ENCODE measurements at regions not wholly inside any gene's neighbourhood (a gene's known extent, or its start where the extent isn't known, plus 50 kb on each side); places are given as distances from the start of the nearest gene placed in this dataset.

DNA sequence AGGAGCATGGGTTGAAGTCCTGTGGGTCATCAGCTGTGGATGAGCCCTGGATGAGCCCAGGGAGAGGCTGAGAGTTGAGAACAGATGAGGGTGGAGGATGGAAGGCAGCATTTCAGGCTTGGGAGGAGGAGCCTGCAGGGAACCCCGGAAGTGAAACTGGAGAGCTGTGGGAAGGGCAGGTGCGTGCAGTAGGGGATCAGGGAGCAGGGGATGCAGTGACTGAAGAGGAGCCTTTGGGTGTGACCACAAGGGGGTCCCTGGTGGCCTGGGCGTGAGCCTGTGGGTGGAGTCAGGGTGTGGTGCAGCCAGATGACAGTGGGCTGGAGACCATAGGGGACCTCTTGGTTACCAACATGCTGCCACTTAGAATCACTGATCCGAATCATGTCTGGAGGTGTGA, 115.5 kb downstream of the PAPOLA start:
- no peak for DNase-seq

DNA sequence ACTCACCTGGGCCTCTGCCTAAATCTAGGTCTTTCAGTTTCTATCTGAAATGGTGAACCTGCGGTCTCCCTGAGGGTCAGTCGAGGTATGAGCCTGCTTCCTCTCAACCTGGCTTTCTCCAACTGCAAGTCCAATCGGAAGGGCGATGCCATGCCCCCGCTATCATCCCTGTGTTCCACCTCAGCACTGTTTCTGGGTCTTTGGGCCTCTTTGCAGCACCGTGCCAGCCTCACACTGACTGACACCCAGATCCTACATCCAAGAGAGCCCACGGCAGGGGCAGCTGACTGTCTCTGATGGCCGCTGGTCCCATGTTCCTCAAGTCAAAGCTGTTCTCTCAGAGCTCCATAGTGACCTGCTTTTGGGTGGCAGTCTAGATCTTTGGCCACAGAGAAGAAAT, 120.7 kb downstream of the PAPOLA start:
- DNase-seq, result no peak

DNA sequence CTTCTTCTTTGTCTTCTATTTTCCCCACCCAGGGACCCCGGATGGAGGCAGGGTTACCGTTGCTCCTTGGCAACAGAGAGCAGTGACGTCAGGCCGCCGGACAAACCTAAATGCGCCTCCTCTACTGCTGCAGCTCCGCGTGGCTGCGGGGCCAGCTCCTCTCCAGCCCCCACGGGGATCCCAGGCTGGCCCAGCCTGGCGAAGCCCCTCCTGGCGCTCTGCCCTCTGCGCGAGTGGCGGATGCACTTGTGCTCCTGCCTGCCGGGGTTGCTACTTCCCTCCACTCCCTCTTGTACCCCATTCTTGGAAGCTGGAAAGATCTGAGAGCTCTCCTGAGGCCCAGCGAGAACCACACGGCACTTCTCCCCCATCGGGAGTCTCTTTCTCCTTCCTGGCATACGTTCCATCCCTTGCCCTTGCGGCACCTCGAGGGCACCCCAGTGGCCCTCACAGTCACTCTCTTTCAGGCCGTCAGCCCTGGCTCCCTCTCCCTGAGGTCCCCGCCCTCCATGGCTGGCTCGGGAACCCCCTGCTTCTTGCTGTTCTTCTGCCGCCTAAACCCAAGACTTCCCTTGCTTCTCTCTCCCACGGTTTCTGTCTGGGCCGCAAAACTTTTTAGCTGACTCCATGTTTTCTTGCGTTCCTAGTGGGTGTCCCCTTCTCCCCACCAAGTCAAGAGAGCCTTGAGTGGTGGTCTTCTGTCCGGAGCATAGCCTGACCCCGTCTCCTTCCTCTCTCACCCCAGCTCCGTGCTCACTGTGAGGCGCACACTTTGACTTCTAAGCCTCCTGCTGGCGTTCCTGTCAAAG, 121.7 kb downstream of the PAPOLA start:
- DNase-seq, result no peak

DNA sequence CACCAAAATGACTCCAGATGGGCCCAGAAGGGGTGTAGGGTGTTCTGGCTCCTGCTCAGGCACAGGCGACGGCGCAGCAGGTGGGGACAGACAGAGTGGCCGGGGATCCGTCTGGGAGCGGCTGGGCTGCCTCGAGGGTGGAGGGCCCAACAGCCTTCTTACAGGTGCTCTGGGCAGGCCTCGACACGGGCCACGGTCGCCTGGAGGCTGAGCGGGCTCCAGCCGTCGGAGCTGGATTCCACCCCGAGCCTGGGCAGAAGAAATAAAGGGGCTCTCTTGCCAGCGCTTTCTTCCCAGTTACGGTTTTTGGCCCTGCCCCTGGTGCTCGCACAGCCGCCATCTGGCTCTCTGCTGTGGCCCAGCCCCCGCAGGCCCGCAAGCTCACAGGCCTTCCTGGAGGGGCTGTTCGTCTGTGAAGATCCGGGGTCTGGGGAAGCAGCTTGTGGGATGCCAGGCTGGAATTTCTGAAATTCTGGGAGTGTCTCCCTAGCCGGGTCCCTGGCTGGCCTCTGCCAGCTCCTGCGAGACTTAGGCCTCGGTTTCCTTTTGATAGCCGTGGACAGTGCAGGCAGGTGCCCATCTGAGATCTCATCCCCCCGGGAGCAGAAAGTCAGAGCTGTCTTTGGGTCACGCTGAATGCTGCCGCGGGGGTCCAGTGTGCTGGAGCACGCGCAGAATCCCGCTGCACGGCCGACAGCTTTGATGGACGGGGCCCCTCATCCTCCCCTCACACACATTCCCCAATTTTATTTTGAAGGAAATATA, 122.7 kb downstream of the PAPOLA start:
- no peak for DNase-seq

DNA sequence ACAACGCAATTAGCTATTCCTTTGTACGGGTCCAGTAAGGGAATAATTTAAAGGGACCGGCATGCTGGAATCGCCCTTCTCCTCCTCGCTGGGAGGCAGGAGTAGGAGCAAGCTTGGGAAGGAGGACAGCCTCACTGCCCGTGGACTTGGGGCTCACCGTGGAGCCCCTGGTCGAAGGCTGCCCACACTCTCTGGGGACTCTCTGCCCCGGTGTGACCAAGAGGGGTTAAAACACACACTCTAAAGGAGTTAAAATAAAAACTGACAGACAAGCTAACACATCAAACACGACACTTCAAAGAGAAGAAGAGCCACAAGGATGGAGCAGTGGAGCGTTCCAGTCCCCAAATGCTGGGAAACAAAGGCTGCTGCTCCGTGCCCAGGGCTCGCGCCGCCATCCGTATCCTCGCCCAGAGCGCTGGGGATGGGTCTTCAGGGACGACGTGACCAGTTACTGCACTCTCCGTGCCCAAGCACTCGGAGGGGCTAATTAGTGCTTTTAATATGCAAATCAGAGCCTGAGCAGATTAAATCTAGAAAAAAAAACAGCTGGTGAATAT, 123.3 kb downstream of the PAPOLA start:
- no peak for DNase-seq

DNA sequence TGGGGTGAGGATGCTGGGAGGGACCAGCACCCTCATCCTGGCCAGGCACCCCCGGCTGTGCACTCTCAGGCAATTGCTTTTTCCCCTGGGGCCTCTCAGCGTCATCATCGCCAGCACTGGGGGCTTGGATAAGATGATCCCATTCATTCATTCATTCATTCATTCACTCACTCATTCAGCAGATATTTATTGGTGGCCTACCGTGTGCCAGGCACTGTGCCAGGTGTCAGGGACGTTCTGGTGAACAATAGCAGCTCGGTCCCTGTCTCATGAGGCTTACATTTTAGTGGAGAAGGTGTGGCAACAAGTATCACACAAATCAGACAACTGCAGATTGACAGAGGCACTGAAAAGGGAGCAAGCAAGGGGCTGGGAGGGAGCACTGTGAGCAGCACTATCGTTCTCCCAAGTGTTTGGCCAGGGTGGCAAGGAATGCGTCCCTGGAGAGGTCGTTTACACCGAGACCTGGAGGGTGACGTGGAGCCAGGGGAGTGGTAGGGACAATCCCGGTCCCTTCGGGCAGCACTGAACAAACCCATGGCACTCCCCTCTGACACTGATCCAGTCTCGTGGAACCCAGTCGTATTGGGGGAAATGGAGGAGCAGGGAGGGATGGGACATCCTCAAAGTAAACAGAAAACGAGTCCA, 124.1 kb downstream of the PAPOLA start:
- no peak for DNase-seq

DNA sequence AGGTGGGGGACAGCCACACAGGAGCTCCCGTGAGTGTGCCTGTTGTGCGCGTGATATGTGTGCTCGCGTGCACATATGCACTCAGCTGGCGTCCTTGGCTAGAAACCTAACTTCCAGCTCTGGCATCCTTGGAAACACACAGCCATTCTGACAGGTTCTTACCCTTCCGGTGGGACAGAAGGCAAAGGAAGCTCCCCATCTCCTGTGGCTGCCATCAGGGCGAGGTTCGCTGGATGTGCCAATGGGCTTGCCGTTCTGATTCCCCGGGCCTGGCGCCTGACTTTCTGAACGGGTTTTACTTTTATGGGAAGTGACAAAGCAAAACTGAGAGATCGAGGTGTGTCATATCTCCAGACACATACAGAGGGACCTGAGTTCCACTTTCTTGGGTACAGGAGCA, 124.7 kb downstream of the PAPOLA start:
- DNase-seq, result no peak

DNA sequence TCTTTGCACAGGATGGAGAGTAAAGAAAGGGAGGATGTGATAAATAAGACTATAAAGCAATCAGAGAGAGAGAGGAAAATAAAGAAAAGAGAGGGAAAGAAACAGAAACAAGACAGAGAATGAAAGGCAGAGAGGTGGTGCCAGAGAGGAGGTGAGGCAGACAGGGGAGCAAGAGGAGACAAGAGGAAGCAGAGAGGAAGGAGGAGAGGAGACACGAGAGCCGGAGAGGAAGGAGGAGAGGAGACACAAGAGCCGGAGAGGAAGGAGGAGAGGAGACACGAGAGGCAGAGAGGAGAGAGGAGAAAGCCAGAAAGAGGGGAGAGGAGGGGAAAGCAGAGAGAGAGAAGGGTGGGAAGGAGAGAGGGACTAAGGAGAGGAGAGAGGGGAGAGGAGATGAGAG, 125.2 kb downstream of the PAPOLA start:
- no peak for DNase-seq

DNA sequence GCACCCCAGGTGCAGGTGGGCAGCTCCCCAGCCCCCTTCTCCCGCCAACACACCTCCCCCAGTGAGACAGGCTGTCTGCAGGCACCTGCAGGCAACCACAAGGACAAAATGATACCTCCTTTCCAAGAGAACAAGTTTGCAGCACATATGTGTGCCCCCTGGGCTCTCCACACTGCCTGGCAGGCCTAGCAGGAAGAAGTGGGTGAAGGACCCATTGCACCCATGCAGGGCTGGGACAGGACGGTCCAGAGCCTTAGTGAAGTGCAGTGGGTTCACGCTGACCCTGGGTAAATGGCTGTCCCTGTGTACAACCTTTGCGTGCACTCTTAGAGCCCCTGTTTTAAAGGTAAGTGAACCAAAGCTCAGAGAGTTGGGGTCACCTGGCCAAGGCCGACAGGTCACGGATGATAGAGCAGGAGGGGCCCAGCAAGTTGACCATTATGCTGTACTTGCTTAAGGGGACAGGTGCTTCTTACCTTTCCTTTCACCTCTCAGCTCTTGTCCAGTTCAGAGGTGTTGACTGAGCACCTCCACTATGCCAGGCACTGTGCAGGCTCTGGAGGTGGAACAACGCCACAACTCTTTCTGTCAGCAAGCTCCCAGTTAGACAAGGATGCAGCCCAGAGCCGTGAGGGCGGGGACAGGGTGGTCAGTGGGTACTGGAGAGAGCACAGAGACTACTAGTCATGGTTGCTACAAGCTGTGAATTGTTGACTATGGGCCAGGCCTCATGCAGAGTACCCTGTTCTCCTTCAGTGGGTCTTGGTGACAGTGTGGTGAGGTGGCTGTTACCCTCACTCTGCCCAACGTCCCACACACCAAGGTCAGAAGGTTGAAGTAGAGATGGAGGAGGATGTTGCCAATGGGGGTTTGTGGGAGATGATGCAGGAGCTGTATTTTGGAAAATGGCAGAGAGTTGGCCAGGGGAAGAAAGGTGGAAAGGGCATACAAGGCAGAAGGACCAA, 125.9 kb downstream of the PAPOLA start:
- no peak for DNase-seq

DNA sequence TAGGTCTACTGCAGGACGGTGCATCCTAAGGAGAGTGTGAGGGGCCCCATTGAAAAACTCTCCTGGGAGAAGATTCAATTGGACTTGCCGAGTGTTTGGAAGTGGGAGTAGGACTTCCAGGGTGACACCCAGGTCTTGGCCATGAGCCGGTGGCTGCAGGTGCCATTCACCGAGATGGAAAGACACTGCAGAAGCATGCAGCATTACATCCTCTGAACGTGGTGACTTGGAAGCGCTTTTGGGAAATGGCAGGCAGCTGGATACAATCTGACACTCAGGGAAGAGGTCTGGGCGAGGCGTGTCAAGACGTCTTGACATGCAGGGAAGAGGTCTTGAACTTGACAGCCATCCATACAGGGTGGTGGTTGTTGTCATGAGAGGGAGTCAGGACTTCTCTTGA, 126.9 kb downstream of the PAPOLA start:
- no peak for DNase-seq

DNA sequence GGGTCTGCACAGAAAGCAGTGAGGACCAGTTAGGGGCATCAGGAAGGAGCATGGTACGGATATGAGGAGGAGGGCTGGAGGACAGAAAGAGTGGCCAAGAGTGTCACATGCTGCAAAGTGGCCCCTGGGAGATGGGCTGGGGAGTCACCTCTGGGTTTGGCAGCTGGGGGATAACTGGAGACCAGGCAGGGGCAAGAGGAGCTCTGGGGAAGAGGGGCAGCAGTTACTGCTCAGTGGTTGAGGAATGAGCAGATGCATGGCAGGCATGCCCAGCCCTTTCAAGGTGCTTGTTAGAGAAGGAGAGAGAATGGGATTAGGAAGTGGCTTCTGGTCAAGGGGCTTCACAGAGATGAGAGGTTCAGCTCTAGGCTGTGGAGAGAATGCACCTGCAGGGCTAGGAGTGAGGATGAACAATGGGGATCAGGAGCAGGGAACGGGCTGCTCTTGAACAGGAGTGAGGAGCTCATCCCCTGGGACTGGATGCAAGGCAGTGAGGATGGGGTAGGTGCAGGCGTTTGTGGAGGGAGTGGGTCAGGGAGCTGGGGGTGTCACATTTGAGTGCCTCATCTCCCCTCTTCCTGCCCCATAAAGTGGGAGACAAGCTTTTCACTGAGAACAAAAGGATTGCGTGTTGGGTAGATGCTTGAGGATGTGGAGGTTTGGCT, 127.5 kb downstream of the PAPOLA start:
- DNase-seq, result no peak

DNA sequence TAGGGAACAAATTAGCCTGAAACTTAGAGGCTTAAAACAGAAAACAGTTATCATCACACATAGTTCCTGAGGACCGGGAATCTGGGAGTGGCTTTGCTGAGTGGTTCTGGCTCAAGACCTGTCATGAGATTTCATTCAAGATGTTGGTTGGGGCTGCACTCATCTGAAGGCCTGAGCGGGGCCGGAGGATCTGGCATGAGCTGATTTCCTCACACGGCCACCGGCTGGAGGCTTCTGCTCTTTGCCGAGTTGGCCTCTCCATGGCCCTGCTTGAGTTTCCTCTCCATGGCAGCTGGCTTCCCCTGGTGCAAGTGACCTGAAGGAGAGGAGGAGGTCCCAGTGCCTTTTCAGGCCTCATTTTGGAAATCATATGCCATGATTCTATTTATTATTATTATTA, 128.1 kb downstream of the PAPOLA start:
- no peak for DNase-seq

DNA sequence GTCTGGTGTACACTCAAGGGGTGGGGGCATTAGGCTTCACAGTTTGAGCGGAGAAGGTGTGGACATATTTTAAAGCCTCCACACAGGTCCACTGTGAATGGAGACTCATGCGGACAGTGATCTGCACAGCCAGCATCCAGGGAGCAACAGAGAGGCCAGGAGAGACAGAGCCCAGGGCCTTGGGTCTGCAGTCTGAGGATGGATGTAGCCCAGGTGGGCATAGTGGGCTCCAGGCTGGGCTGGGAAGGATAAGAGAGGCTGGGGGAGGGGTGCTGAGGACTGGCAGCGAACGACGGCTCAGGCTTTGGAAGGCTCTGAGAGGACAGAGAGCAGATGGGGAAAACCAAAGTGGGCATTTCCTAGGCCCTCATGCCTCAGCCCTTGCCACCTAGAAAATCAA, 128.8 kb downstream of the PAPOLA start:
- no peak for DNase-seq

DNA sequence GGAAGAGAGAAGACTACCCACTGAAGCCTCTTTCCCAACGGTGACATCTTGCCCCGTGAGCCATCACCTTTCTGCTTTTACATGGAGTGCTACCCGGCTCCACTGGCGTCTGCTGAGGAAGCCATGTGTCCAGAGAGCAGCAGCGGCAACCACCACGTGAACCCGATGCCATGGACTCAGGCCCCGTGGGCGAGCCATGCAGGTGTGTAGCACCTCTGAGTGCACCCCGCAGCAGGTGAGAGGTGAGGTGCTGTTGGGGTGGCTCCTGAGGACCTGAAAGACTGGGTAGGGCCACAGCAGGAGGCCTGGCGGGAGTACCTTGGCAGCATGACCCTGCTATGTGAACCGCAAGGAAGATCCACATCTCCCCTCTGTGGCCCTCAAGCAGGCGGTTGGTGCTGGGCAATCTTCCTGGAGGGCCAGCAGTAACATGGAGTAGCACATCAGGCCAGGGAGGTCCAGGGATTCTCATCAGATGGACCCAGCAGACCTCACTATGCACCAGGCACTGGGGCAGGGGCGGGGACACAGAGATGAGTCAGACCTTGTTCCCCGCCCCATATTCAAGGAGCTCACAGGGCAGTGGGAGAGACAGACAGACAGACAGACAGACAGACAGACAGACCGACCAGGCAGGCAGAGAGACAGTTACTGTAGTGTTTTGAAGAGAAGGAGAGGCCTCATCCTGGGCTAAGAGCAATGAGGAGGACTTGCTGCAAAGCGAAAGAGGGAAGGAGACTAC, 129.6 kb downstream of the PAPOLA start:
- no peak for DNase-seq

DNA sequence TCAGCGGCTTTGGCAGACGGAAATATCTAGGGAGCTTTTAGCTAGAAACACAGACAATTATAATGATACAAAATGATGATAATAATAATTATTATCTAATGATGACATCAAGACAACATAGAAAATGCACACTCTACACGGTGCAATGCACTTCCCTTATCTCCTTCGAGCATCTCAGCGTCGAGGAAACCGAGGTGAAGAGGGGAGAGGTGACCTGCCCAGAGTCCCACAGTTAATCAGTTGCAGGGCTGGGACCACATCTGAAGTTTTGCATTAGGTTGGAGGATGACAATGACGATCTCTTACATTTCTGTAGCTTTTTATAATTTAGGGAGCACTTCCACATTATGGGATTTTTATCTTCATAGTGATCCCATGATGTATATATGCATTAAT, 130.2 kb downstream of the PAPOLA start:
- no peak for DNase-seq

DNA sequence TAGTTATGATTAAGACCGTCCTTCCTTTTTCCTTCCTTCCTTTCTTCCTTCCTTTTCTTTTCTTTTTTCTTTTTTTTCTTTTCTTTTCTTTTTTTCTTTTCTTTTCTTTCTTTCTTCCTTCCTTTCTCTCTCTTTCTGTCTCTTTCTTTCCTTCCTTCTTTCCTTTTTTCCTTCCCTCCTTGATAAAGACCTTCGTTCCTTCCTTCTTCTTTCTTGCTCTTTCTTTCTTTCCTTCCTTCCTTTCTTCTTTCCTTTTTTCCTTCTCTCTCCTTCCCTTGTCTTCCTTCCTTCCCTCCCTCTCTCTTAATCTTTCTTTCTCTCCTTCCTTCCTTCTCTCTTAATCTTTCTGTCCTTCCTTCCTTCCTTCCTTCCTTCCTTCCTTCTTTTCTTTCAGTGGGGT, 130.9 kb downstream of the PAPOLA start:
- DNase-seq, result no peak

DNA sequence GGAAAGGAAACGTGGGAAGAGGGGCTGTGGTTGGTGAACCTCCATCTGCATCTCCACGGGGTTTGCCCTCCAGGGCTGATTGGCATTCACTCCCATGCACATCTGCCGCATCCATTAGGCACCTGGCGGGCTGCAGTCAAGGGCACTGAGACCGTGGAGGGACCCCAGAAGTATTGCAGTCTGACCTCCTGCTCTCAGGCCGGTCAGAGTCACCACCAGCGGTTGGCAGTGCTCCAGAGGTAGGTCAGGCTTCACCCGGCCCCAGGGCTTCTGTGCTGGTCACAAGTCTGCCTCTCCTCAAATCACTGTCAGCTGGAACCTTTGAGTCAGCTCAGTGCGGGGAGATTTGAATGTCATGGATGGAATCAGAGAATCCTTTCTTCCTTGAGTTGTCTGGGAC, 132.3 kb downstream of the PAPOLA start:
- DNase-seq, result no peak

DNA sequence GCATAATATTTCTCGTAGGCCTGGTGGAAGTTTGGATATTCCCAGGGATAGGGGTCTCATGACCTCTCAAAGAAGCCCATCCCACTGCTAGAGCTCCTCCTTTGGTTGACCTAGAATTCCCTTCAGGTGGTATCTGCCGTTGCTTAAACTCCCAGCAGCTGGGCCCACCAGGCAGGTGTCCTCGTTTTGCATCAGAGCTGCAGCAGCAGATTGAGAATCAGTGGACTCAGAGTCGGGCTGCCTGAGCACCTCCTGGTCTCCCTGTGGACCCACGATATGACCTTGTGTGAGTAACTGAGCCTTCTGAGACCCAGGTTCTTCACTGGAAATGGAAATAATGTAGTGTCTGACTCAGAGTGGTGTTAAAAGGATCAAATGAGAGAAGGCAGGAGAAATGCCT, 132.7 kb downstream of the PAPOLA start:
- no peak for DNase-seq

DNA sequence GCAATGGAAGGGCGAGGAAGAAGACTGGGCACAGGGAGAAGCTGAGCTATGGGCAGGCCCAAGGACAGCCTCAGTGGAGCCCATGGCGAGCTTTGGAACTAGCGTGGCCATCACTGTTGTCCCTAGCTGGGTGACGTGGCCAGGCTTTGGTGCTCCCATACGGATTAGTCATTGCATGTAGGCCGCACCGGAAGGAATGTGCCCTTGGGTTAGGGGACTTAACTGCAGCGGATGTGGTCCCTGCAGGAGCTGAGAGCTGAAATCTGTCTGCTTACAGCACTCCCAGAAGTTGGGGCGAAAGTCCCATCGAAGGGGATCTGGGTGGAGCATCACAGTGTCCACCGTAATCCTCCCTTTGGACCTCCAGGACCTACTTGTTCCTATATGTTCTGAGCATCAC, 133.7 kb downstream of the PAPOLA start:
- DNase-seq, result no peak

DNA sequence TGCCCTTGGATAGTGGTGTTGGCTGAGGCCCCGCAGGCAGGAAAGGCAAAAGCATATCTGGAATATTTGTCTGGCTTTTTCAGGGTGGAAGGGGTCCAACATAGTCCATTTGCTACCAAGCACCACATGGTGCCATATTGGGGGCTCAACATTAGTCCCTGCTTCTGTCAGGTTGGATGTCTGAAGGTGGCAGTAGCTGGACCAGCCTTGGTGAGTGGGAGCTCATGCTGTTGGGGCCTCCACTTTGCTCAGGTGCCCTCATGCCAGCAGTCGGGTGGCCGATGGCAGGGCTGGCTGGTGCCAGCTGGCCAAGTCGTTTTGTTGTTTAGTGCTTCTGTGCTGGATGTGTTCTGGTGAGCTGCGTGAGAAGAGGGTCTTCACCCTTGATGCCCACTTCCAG, 135.3 kb downstream of the PAPOLA start:
- DNase-seq, result no peak
